GF-D8 (cell line): ENCODE measurements at regions not wholly inside any gene's neighbourhood (a gene's known extent, or its start where the extent isn't known, plus 50 kb on each side); places are given as distances from the start of the nearest gene placed in this dataset.

Experiments used
- DNase-seq: peaks from one replicate; lab custom pipeline; 2025; lab: John Stamatoyannopoulos, UW

GRCh38 chr3:105315815-105316214 lies 50.9 kb upstream of the ALCAM start:
- DNase-seq, result no peak

GRCh38 chr3:105316331-105316730 lies 50.4 kb upstream of the ALCAM start:
- DNase-seq, result no peak
